Right hindlimb (tissue), 1 donor: ENCODE measurements at regions not wholly inside any gene's neighbourhood (a gene's known extent, or its start where the extent isn't known, plus 50 kb on each side); places are given as distances from the start of the nearest gene placed in this dataset.

Source experiments
- DNase-seq: peaks from one replicate; pipeline ENCODE4 v3.0.0-alpha.2; 2018

- DNase-seq = no peak
Measured at GRCh38 chr6:23266536-23266935, 697.2 kb downstream of the HDGFL1 start.

GRCh38 chr6:23267651-23268050 lies 698.3 kb downstream of the HDGFL1 start:
- DNase-seq = no peak

GRCh38 chr6:23268348-23268747 lies 699.0 kb downstream of the HDGFL1 start:
- DNase-seq = no peak

- no peak for DNase-seq
Measured at GRCh38 chr6:23269436-23269835, 700.1 kb downstream of the HDGFL1 start.

DNA sequence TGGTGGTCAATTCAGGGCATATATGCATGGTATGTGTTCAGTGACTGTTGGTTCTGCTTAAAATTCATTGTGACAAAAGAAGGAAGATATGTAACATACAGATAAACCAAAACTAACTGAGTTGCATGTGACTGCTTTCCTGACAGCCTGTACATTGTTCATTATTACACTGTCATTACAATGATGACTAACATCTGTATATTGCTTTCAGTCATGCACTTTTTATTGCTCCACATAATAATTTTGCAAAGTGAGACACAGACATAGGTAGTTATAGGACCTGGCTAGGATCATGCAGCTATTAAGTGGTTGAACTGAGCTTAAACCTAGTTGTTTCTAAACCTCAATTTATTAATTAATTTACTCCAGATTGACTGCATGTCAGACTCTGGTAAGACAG lies 703.2 kb downstream of the HDGFL1 start:
- DNase-seq = no peak

DNA sequence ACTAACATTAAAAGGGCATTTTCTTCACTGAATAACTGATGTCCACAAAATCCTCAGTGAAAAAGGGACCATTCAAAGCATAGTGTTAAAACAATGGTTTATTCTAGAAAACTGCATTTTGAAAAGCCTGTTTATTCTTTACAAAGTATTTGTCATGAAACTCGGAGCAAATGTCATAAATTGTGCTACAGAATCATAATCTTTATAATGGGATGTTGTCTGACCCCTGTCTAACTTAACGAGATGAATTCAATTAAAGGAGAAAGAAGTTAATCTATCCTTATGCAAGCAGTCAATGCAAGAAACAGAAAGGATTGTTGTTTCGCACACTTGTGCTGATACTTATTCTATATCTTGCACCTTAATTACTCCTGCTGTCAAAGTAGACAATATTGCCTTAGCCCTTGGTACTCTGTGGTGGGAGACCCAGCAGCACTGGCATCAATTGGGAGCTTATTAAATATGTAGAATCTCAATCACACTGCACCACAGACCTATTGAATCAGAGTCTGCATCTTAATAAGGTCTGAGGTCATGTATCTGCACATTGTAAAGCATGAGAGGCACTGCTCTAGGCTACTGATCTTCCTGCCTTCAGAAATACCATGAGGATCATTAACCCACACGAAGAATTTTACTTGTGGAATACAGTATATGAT lies 708.3 kb downstream of the HDGFL1 start:
- DNase-seq = no peak

DNA sequence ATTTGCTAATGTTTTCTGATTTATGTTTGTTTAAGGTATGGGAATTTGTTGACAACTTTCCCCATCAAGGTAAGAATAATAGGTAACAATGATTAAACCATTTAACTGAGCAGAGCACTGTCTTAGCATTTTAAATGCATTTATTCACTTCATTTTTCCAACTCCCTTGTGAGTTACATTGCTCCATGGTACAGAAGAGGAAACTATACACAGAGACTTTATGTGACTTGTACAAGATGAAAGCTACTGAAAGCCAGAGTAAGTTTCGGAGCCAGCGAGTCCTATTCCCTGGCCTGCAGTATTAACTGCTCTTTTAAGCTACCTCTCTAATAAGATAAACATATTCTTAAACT lies 708.8 kb downstream of the HDGFL1 start:
- DNase-seq = no peak

DNA sequence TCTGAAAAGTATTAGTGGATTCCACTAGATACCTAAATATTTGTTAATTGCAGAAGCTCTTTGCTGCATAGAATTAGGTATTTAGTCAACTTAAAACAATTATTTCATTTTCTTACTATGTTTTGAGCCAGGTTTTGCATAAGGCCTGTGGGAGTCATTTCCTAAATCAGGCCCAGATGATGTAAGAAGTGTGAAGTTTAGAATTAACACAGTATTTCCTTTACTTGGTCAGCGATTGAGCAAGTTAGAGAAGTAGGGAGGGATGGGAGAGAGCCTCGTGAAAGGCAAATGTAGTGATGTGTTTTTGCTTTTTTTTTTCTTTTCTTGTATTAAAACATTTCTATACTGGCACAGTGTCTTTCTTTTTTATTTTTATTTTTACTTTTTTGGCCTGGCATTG lies 711.1 kb downstream of the HDGFL1 start:
- no peak for DNase-seq

- DNase-seq = peak; percentile 77
Measured at GRCh38 chr6:23282252-23283021, 713.1 kb downstream of the HDGFL1 start.

DNA sequence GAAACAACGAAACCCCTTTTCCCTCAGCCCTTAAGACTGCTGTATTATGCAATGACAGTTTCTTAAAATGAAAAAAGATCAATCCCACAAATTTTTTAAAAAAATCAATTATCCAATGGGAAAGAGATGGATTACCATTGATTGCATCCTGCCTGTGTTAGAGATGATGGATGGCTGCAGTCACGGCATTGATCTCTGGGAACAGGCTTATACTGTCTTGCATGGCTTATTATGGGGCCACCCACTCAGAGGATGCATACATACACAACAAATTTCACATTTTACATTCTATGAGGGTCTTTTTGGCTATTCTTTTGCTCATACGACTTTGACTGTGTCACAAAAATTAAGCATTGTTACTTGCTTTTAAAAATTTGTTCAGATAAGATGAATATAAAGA lies 724.3 kb downstream of the HDGFL1 start:
- no peak for DNase-seq

DNA sequence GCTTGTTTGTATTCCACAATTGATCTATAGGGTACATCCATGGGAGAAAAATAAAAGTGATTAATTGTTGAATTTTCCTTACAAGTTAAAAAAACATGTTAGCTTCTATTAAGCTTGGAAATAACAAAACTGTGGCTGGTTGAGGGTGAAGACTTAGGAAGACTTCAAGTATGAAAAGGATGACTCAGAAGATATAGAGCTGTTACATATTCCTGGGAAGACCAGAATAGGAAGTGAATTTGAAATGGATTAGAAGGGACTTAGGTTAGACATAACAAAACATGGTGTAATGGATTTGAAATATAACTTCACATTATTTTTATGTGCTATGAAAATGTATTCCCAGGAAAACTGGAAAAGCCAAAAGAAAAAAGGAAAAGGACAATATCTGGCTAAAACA lies 732.2 kb downstream of the HDGFL1 start:
- no peak for DNase-seq

DNA sequence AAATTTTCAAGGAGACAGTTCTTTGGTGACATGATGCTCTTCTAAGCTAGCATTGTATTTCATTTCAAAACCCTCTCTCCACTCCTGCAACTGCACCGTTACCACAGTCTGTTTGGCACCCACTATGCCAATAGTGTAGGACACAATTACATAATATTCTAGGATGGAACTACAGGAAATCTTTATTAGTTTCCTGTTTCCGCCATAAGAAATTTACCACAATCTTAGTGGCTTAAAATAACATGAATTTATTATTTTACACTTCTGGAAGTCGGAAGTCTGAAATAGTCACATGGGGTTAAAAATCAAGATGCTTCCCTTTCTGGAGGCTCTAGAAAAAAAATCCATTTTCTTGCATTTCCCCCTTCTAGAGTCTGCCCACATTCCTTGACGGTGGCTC lies 733.1 kb downstream of the HDGFL1 start:
- no peak for DNase-seq

DNA sequence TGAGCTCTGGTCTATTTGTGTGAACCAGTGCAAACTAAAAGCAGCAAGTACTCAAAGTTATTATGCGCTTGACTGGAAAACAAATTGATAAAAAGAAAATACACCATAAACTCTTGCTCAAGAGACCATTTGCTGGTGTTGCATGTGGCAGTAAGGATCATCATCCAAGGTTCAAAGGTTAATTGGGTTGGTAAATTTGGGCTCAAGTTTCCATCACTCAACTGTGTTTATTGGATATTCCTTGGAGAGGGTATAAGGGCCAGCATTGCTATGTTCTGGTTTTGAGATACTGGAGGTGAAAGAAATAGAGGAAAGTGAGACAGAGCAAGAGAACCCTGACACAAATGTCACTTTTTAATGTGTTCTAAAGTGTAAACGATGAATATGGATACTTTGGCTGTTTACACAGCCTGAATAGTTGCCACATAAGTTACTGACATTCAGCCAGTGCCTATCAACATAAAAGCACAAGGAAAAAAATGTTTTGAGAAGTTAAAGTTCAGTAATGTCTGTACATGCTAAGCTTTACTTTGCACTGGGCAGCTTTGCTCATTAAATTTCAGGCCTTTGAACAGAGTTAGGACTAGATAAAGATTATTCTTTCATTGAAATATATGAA lies 736.1 kb downstream of the HDGFL1 start:
- no peak for DNase-seq

DNA sequence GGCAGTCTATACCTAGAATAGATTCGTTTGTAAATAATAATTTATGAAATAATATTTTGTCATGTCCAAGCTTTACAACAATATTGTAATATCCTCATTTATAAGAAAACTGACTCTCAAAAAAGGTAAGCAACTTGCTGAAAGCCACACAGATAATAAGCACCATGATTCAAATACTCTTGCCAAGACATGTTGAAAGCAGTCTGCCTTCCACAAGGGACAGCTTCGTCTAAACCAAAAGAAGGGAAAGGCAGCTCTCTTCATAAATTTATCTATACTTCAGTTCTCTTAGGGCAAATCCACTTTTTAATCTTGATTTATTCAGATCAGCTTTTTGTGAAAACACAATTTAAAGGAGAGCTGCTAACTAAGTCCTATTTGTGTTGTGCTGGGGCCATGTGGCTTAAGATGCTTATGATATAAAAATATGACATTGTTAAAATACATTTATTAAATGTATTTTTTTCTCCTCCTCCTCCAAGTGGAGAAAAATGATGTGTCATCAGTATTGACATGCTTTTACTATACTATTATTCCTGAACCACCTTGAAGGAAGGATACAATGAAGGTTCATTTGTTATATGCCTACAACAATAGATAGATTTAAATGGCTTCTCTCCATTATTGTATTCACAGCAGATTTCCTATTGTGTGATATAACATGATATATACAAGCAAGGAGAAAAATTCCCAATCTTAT lies 737.0 kb downstream of the HDGFL1 start:
- DNase-seq = no peak

- no peak for DNase-seq
Measured at GRCh38 chr6:23307516-23307915, 738.1 kb downstream of the HDGFL1 start.

- DNase-seq = no peak
Measured at GRCh38 chr6:23308166-23308565, 738.8 kb downstream of the HDGFL1 start.

GRCh38 chr6:23311211-23311610 lies 741.8 kb downstream of the HDGFL1 start:
- no peak for DNase-seq

DNA sequence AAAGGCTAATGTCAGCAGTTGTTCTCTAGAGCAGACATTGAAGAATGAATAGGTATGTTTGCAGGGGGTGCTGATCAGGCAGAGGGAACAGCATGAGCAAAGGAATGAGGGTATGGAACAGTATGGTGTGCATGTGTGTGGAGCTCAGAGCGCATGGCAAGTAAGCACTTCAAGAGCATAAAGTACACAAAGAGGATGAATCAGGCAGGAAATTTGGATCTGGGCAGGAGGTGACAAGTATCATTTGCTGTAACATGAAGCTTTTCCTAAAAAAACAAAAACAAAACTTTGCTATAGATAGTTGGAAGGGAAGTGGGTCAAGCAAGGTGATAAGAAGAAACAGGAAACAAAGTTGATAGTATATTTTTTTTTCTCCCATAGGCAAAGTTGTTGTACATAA lies 746.8 kb downstream of the HDGFL1 start:
- DNase-seq = no peak

DNA sequence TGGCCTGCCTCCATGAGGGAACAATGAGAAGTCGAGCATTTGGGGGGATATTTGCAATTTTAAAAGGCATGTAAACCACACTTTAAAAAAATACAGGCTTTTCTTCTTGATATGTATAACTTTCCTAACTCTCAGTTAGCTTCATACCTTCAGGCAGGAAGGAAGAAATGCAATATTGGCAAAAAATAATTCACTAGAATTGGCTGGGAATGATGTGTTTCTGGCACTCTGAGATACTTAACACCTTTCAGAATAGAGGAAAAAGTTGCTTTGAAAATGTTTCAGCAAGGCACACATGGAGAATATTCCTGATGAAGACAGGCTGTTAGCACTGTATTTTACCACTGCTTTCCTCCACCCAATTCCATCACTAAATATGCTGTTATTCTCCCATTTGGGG lies 747.6 kb downstream of the HDGFL1 start:
- no peak for DNase-seq

DNA sequence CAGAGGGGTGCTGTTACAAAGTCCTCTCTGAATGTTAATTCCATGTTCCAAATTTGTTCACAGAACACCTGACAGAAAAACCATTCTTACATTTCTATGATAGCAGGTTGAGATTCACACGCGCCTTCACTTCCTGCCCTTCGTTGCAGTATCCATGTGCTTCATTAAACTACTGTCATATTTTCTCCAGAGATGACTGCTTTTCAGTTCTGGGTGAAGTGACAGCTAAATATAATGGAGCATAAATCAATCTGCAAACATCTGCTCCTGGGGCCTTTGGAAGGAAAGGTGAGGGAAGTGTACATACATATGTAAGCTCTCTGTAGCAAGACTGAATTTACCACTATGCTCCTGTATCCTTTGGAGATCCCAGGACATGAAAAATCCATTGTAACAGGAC lies 750.2 kb downstream of the HDGFL1 start:
- DNase-seq = no peak

DNA sequence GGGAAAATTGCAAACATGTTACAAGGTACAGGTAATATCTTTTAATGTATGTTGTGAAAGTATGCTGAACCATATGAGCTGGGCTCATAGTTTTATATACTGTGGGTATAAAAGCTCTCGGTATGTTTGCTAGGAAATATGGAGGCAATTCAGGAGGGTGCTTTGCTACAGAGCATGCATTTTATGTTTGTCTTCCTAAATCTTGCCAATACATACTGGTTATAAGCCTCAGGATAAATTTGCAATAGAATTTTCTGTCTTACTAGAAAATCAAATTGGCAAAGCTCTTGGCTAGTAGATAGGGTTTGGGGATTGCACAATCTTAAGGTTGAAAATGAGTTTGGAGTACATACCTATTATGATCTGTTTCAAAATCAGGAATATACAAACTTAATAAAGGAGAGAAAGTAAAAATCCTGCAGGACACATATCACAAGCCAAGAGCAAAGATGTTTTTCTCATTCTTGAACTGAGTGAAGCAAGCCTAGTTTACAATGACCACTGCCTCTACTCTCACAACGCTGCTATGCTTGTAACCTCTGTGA lies 751.2 kb downstream of the HDGFL1 start:
- no peak for DNase-seq

- no peak for DNase-seq
Measured at GRCh38 chr6:23323897-23324296, 754.5 kb downstream of the HDGFL1 start.

DNA sequence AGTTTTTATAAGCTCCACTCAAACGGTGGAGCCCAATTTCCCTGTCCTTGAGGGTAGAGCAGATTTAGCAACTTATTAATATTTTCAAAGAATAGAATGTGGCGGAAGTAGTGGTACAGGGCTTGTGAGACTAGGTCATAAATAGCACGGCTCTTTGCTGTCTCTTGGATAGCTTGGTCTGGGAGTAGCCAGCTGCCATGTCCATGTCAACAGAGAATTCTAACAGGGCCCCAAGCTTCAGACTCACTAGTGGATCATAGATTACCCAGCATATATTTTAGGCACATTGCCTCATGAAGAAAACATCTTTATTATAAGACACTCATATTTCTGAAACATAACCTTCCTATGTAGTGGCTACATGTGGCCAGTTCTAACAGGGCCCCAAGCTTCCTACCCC lies 755.7 kb downstream of the HDGFL1 start:
- no peak for DNase-seq

- DNase-seq = no peak
Measured at GRCh38 chr6:23327621-23328020, 758.3 kb downstream of the HDGFL1 start.
